ENCODE measurements at regions not wholly inside any gene's neighbourhood (a gene's known extent, or its start where the extent isn't known, plus 50 kb on each side); places are given as distances from the start of the nearest gene placed in this dataset.
"Not testable (repeated sequence)": the region's sequence is repeated elsewhere in the genome, so short reads cannot be mapped to it uniquely, and the experiment has no call there.

- H3K27ac ChIP-seq (ENCODE audit: extremely low read length, insufficient read depth, low read length); H3K79me2 ChIP-seq (ENCODE audit: insufficient read depth, low read length); POLR2A ChIA-PET; DNase-seq (ENCODE audit: low spot score); H4K20me1 ChIP-seq (ENCODE audit: insufficient read depth, low read length); CTCF ChIA-PET (ENCODE audit: low intra/inter-chr PET ratio, low total read pairs); BruUV-seq (replicated peaks); ATAC-seq; in situ Hi-C loops (cut with HindIII; ENCODE audit: extremely low pct_ligation_motif_present, low pct_unique_long_range_greater_than_20kb); H3K4me1 ChIP-seq (ENCODE audit: insufficient read depth, low read length); FAIRE-seq; H3K4me3 ChIP-seq (replicated peaks in 1 of 3; ENCODE audit: insufficient read depth in 1 of 3, low read depth in 2 of 3, low read length in 3 of 3); H3K36me3 ChIP-seq (replicated peaks in 1 of 2; ENCODE audit: control insufficient read depth in 1 of 2, insufficient read depth in 2 of 2, low read length in 2 of 2); H3K27me3 ChIP-seq (ENCODE audit: control insufficient read depth in 1 of 2, insufficient read depth in 2 of 2, low read length in 2 of 2); intact Hi-C loops (cut with micrococcal nuclease; ENCODE audit: unreplicated experiment); H3K4me2 ChIP-seq (ENCODE audit: low read depth, low read length); H2AFZ ChIP-seq (ENCODE audit: low read length); H3K9ac ChIP-seq (ENCODE audit: insufficient read depth, low read depth, low read length); TF ChIP-seq SP1 (CRISPR knock-in tag; IDR thresholded peaks at IDR 0.05): not testable (repeated sequence)
- H3K9me3 ChIP-seq (ENCODE audit: low read length) = peaks cover 29% of the 10 kb centered on the region
- WGBS (ENCODE audit: low lambda C conversion rate) = 2% methylated on average over 3 of the region's 3 CpGs
- peak; percentile 15; the same call in 1 of the 2 replicates for TF ChIP-seq SP1 (IDR thresholded peaks at IDR 0.05)
These were observed 166.6 kb downstream of the HS3ST2 start for GRCh38 chr16:22980514-22980913.

DNA sequence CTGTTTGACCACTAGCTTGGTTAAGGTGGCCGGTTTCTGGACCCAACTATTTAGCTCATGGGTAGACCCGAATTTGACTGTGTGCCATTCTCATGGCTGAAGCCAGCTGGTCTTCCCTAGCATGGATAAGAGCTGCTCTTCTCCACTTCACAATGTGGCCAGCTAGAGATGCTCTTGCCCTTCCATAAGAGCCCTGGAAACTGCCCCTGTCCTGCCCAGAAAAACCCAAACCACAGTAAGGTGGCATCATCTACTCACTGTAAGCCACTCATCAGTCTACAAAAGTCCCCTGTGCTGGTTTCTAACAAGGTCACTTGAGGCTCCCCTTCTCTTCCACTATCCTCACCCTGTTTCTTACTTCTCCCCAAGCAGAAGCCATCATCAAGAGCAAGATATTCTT lies 165.1 kb downstream of the HS3ST2 start:
- Histone ChIP-seq H3K27me3 (ENCODE audit: control insufficient read depth in 1 of 2, insufficient read depth in 2 of 2, low read length in 2 of 2) (0 out of 5 replicates have a peak, but pooled peaks cover 0 to 9% of the 10 kb centered on the region in 2 experiments), H3K9me3 (ENCODE audit: low read length) (peaks cover 17% of the 10 kb centered on the region), H3K4me2 (ENCODE audit: low read depth, low read length) (no peak overlapping the region), H3K36me3 (replicated peaks in 1 of 2; ENCODE audit: control insufficient read depth in 1 of 2, insufficient read depth in 2 of 2, low read length in 2 of 2) (no peaks in the 10 kb centered on the region), H3K4me3 (replicated peaks in 1 of 3; ENCODE audit: insufficient read depth in 1 of 3, low read depth in 2 of 3, low read length in 3 of 3) (no peak overlapping the region), H2AFZ (ENCODE audit: low read length) (no peak overlapping the region), H3K9ac (ENCODE audit: insufficient read depth, low read depth, low read length) (no peak overlapping the region), H3K79me2 (ENCODE audit: insufficient read depth, low read length) (no peaks in the 10 kb centered on the region), H4K20me1 (ENCODE audit: insufficient read depth, low read length) (no peaks in the 10 kb centered on the region), H3K27ac (ENCODE audit: extremely low read length, insufficient read depth, low read length) (no peak overlapping the region), H3K4me1 (ENCODE audit: insufficient read depth, low read length) (no peaks in the 10 kb centered on the region)
- no peak for ATAC-seq
- BruUV-seq (replicated peaks) = no TSS peak
- ChIA-PET POLR2A (no interaction called here), CTCF (ENCODE audit: low intra/inter-chr PET ratio, low total read pairs) (no interaction called here)
- TF ChIP-seq ZIK1 (CRISPR knock-in tag; IDR thresholded peaks at IDR 0.05; ENCODE audit: borderline replicate concordance, low read depth) (no peak), PHF8 (CRISPR knock-in tag; IDR thresholded peaks at IDR 0.05) (no peak), YY1 (IDR thresholded peaks at IDR 0.05; ENCODE audit: insufficient read depth, insufficient replicate concordance, low read depth, low read length) (no peak), SALL1 (CRISPR knock-in tag; IDR thresholded peaks at IDR 0.05) (no peak), KLF12 (CRISPR knock-in tag; IDR thresholded peaks at IDR 0.05; ENCODE audit: borderline replicate concordance) (no peak), HIC2 (CRISPR knock-in tag; IDR thresholded peaks at IDR 0.05; ENCODE audit: low read depth) (no peak), ZNF234 (CRISPR knock-in tag; conservative IDR thresholded peaks at IDR 0.05) (no peak), AGO2 (optimal IDR thresholded peaks at IDR 0.05; ENCODE audit: low read depth, low read length) (no peak), THAP11 (CRISPR knock-in tag; IDR thresholded peaks at IDR 0.05) (no peak), ZNF572 (CRISPR knock-in tag; IDR thresholded peaks at IDR 0.05) (no peak)
- FAIRE-seq = no peak
- intact Hi-C loops (cut with micrococcal nuclease; ENCODE audit: unreplicated experiment) (no loop called here), in situ Hi-C loops (cut with HindIII; ENCODE audit: extremely low pct_ligation_motif_present, low pct_unique_long_range_greater_than_20kb) (no loop called here)
- DNase-seq (ENCODE audit: low spot score) = no peak
- 3% methylated on average over 2 of the region's 2 CpGs for WGBS (ENCODE audit: low lambda C conversion rate)
